NCI-H748 (cell line): ENCODE measurements at regions not wholly inside any gene's neighbourhood (a gene's known extent, or its start where the extent isn't known, plus 50 kb on each side); places are given as distances from the start of the nearest gene placed in this dataset.
"Not testable (repeated sequence)": the region's sequence is repeated elsewhere in the genome, so short reads cannot be mapped to it uniquely, and the experiment has no call there.

Source experiments
- DNase-seq: peaks from one replicate; lab custom pipeline; 2025; ENCODE audit not compliant: unreplicated experiment; lab: John Stamatoyannopoulos, UW

DNA sequence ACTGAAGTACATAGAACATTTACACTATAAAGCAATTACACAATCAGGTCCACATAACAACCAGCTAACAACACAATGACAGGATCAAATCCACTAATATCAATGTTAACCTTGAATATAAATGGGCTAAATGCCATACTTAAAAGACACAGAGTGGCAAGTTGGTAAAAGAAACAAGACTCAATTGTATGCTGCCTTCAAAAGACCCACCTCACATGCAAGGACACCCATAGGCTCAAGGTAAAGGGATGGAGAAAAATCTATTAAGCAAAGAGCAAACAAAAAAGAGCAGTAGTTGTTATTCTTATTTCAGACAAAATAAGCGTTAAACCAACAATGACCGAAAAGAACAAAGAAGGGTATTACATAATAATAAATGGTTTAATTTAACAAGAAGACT lies 183.3 kb downstream of the PYDC2 start:
- DNase-seq = no peak

DNA sequence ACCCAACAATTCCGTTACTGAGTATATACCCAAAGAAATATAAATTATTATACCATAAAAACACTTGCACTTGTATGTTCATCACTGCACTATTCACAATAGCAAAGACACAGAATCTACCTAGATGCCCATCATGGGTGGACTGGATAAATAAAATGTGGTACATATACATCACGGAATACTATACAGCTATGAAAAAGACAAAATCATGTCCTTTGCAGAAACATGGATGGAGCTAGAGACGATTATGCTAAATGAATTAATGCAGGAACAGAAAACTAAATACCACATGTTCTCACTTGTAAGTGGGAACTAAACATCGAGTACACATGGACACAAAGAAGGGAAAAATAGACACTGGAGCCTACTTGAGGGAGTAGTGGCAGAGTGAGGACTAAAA lies 185.3 kb downstream of the PYDC2 start:
- DNase-seq = no peak

DNA sequence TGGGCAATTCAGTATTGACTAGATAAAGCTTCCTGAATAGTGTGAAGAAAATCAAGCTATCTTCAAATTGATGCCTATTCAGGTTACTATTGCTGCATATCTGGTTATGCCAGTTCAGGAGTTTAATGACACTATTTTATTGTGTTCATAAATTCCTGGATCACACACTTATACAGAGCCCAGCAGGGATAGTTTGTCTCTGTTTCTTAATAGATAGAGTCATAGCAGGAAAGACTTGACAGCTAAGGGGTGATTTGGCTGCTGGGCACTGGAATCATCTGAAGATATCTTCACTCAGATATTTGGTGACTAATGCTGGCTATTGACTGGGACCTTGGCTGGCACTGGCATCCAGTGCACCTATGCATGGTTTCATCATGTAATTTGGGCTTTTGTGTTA lies 187.8 kb downstream of the PYDC2 start:
- DNase-seq = no peak

DNA sequence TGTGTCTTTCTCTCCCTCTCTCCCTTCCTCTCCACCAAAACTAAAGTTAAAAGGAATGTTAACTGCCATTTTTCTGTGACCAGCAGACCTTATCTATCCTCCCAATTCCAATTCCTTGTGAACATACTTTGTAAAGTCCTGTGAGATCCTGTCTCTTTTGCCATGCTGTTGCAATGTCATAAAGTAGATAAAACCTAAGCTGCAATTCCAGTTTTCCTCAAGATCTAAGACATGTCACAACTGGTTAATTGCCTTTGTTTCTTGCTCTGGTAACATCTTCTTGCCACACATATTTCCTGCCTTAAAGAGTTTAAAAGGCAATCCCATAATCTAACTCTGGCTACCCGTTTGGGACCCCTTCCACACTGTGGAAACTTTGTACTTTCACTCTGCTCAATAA lies 188.7 kb downstream of the PYDC2 start:
- no peak for DNase-seq

DNA sequence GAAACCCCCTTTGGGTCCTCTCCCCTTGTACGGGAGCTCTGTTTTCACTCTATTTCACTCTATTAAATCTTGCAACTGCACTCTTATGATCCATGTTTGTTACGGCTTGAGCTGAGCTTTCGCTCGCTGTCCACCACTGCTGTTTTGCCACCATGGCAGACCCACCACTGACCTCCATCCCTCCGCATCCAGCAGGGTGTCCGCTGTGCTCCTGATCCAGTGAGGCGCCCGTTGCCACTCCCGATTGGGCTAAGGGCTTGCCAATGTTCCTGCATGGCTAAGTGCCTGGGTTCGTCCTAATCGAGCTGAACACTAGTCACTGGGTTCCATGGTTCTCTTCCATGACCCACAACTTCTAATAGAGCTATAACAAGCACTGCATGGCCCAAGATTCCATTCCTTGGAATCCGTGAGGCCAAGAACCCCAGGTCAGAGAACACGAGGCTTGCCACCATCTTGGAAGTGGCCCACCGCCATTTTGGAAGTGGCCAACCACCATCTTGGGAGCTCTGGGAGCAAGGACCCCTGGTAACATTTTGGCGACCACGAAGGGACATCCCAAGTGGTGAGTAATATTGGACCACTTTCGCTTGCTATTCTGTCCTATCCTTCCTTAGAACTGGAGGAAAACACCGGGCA lies 197.9 kb downstream of the PYDC2 start:
- not testable (repeated sequence) for DNase-seq

DNA sequence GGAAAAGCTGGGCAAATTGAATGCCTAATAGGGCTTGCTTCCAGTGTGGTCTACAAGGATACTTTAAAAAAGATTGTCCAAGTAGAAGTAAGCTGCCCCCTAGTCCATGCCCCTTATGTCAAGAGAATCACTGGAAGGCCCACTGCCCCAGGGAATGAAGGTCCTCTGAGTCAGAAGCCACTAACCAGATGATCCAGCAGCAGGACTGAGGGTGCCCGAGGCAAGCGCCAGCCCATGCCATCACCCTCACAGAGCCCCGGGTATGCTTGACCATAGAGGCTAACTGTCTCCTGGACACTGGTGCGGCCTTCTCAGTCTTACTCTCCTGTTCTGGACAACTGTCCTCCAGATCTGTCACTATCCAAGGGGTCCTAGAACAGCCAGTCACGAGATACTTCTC lies 201.2 kb downstream of the PYDC2 start:
- not testable (repeated sequence) for DNase-seq

DNA sequence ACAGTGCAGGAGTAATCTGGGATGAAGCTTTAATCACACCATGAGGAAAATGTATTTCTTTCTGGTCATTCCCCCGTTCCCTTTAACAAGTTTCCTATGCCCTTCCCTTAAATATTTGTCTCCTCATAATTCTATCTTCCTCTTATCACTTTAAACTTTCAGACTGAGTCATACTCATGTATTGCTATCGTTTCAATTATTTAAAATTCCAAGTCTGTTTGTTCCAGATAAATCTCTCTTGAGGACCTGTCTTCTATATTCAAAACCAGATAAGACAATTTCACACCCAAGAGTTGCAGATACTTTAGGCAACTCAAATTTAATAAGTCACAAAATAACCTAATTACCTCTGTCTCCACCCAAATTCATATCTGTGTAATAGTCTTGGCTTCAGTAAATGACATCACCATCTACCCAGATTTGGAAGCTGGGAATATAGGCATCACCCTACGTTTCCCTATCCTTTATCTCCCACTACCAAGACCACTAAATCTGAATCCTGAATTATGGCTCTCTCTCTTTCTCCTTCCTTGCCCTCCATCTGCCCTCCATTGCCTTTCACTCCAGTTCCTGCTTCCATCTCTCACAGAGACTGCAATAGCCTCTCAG lies 220.1 kb downstream of the PYDC2 start:
- DNase-seq = no peak

DNA sequence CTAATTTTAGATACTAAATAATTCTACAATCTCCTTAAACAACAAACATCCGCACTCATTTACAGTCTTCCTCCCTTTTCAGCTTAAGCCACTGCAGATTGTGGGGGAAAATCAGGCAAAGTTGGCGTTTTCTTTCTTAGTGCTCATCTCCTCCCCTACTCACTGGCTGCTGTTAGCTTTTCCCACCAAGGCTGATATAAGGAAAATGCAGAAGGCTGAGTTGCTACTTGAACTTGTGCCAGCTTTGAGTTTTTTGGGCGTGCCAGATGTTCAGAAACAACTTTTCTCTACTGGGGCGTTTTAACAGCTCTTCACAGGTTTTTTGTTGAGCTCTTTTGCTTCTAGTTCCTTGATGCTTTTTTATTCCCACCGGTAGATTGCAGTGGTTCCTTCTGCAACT lies 222.0 kb downstream of the PYDC2 start:
- no peak for DNase-seq

DNA sequence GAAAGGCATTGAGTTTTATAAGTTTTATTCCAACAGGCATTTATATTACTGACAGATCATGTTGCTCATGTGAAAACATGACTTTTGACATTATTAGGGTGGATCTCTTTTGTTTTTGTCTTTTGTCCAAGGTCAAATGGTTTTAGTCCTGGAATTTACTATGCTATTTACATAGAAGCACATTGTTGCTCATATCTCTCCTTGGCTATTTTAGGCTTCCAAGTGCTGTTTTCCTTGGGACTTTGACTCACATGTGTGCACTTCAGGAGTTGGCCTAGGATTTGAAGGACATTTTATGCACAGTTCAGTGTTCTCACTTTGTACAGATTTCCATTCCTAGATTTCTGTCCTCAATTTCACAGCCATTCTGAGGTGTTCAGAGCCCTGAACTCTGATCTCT lies 225.7 kb downstream of the PYDC2 start:
- DNase-seq = no peak

DNA sequence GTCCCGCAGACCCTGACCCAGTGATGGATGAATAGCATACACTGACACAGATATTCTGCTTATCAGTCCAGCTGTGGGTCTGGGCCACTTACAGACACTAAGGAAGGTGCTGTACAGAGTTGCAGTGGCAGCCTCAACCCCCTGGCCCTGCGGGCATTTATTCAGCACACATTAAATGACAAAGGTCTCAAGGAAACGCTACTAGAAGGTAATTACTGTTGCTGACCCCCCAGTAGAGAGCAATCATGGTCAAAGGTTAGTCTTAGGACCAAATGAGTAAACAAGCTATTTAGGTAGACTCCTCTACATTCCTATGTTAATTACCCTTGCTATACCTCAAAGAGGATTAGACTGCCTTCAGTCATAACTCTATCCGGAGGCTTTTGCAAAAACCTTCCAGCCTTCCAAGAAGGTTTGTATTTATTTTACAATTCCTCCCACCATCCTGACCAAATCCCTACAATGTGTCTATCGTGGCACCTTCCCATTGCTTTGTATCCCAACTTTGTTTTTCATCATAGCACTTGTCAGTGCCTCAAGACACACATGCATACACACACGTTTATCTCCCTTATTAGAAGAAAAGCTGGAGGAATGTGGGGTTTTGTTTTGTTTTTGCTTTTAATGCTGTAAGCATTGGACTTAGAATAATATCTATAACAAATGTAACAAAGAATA lies 227.9 kb downstream of the PYDC2 start:
- DNase-seq = no peak

DNA sequence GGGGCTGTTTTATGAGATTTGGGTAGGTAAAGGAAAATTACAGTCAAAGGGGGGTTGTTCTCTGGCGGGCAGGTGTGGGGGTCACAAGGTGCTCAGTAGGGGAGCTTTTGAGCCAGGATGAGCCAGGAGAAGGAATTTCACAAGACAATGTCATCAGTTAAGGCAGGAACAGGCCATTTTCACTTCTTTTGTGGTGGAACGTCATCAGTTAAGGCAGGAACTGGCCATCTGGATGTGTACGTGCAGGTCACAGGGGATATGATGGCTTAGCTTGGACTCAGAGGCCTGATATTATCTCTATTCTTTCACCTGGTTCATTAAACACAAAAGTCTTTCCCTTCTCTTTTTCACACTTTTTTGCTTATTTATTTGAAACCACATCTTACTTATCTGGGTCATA lies 230.2 kb downstream of the PYDC2 start:
- DNase-seq = not testable (repeated sequence)

DNA sequence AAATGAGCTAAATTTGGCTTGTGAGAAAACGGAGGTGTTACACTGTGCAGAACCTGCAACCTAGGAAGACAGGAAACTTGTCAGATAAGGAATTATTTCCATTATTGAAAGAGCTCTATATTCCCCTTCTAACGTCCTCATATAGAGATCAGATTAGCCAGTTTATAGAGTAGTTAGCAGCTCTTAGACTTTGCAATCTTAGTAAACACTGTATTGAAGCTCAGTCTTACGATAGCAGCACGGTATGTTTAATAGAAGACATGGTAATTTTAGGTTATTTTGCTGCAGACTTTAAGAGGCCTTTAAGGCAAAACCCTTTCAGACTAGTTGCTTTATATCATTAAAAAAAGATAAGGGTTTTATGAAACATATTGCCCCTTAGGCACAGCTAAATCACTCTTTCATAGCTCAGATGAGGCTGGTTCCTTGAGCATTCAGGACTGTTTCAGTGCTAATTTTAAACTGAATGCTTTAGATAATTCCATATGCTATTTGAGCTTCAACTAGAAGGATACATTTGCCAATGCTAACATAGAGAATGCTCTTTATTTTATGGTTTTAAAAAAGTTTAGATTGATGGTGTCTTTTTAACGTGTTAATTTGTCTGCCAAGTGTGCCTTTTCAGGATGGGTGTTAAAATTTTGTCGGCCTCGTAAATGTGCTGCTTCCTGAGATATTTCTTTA lies 234.3 kb downstream of the PYDC2 start:
- DNase-seq = no peak

DNA sequence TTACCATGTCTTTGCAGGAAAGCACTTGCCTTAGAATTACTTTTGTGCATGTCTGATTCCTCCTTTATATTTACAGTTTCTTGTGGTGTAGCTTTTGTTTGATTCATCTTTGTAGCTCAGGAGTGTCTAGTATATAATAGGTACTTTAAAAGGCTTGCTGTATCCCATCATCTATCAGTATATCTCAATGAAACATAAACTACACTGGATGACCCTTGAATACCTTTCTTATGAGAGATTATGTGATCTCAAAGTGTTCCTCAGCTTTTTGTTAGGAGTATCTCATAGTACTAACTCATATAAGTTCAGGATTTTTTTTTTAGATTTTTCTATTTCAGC lies 234.8 kb downstream of the PYDC2 start:
- DNase-seq = no peak

DNA sequence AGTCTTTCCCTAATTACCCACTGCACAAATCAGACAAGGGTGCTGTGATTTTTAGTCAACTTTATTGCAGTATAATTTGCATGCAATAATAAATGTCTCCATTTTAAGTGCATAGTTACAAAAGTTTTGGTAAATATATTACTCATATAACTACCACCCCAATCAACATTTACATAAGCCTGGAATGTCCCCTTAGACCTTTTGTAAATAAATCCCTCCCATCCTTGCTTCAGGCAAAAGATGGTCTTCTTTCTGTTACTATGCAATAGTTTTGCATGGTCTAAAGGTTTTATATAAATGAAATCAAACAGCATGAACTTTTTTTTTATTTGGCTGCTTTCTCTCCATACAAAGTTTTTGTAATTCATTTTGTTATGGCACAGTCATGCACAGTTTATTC lies 235.4 kb downstream of the PYDC2 start:
- no peak for DNase-seq

DNA sequence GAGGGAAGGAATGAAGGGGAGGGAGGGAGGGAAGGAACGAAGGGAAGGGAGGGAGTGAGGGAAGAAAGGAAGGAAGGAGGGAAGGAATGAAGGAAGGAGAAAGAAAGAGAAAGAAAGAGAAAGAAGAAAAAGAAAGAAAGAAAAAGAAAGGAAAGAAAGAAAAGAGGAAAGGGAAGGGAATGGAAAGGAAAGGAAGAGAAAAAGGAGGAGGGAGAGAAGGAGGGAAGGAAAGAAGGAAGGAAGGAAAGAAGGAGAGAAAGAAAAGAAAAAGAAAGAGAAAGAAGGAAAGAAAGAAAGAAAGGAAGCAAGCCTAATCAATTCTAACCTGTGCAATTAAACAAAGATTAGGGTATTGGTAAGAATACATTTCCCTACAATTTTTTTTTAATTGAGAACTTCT lies 238.6 kb downstream of the PYDC2 start:
- no peak for DNase-seq

DNA sequence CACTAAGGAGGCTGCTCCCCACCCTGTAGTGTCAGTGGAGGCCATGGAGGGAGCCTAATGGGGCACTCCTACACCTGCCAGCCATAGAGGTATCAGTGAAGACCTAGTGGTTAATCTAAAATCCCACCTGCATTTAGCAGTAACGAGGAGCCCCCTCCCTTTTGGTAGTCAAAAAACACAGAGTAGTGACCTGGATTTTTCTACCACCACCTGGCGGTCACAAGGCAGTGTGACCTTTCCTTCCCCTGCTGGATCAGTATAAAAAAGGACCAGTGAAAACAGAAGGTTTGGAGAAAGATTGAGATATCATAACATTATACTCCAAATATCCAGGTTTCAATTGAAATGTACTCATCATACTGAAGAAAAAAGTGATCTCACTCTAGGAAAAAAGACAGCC lies 241.2 kb downstream of the PYDC2 start:
- DNase-seq = no peak

DNA sequence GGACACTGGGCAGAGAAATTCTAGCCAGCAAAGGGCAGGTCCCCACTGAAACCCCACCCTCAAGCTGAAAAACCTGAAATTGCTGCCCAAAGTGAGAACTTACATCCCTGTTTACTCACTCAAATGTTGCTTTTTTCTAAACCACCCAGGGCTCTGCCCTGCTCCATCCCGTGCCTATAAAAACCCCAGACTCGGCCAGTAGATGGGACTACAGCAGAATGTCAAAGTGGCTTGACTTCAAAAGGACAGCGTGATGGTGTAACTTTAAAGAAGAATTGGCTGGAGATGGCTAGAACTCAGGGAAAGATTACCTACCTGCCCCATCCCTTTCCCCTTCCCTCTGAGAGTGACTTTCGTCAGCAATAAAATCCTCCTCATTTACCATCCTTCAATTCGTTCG lies 246.9 kb downstream of the PYDC2 start:
- no peak for DNase-seq

DNA sequence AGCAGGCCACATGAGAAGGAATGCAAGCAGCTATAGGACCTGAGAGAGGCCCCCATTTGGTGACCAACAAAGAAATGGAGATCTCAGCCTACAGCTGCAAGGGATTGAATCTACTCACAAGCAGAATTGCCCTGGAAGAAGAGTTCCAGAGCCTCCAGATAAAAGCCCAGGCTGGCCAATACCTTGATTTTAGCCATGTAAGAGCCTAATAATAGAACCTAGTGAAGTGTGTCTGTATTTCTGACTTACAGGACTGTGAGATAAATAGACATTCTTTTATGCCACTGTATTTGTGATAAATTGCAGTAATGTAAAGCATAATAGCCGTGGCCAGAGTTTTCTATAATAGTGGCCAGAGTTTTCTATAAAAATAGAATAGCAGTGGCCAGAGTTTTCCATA lies 254.6 kb downstream of the PYDC2 start:
- no peak for DNase-seq

DNA sequence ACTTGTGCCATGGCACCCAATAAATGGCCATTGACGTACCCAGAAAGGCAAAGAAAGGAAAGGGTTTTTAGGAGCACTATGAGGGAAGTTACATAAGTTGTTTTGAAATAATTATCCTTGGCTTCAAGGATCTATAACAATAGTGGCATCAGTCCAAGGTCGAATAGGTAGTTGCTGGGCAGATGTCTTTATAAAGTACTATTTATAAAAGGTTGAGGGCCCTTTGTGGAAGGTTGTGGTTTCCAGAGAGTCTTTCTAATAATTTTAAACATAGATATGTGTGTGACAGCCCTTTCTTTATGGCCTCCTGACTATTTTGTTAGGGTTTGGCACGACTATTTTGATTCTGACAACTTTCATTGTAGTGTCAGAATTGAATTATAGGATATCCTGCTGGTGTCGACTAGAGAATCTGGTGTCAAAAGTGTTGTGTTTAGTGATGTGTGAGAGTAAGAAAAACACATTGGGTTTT lies 260.5 kb downstream of the PYDC2 start:
- DNase-seq = no peak

DNA sequence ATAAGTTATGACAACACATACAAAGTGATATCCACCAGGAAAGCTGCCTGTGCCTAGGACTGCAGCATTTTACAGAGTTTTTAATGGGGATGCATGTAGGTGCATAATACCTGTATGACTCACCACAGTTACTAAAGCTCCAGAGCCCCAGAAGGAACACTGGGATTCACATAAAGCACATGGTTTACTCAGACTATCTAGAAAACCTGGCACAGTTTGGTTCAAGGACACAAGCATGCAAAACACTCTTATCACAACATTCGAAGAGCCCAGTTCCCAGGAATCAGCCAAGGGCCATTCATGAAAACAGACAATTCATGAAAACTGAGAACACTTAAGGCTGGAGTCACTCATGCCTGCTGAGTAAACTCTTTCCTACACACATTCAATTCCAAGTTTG lies 261.0 kb downstream of the PYDC2 start:
- no peak for DNase-seq

DNA sequence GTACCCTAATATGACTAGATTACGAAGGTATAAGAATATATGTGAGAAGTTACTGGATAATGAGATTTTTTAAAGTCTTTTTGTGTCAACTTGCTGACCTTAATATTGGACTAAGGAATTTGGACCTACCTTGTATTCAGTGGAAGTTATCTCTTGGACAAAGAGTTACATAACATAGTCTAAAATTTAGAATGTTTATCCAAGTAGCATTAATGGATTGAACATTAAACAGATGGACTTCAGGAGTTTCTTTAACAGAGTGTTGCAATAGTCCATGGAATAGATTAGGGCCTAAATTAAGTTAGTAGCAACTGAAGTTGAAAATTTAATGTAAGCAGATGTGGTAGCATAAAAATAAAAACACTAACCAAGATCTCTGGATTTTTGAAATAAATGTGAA lies 266.4 kb downstream of the PYDC2 start:
- DNase-seq = no peak

DNA sequence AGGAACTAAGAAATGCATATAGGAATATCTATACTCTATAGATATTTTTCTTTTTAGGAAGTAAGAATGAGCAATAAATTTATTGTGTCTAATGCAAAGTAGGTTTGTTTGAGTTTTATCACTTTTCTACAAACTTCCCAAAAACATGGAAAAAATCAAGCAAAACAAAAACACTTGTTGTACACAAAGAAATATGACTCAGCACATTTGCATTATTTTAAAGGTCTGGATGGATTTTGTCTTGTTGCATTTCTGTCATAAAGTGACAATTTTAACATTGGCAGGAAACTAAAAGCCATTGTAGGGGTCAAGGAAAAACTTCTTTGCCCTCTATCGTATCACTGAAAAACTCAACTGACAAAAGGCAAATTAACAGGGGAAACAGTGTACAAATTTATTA lies 267.2 kb downstream of the PYDC2 start:
- no peak for DNase-seq
